K562 (cell line): ENCODE measurements at regions not wholly inside any gene's neighbourhood (a gene's known extent, or its start where the extent isn't known, plus 50 kb on each side); places are given as distances from the start of the nearest gene placed in this dataset.

ENCODE experiments used
- ATAC-seq: fragments of 200-7000 bp; cut with Tn5 transposase; 3 replicates; pipeline ENCODE4 v1.9.1; 2020; ENCODE audit warnings: moderate library complexity
- BruUV-seq: library from RNA; stranded (reverse); fragments of 400-500 nt; replicated peaks from 2 replicates; lab custom pipeline; 2021; lab: Mats Ljungman, UMichigan
- CTCF ChIA-PET: fragments of 300-600 bp; formaldehyde crosslinking; extraction: SDS; loops from one replicate; lab custom pipeline; 2021; ENCODE audit warnings: low intra/inter-chr PET ratio; lab: Yijun Ruan, JAX
- POLR2A ChIA-PET: fragments of 300-600, 350-650 bp; sonication (Branson Sonifier 250); formaldehyde crosslinking; extraction: SDS; loops from one replicate; lab custom pipeline; 2021; ENCODE audit warnings: antibody characterized with exemption, inconsistent platforms; lab: Yijun Ruan, JAX
- DNase-seq, 4 experiments: peaks; one replicate each; pipeline versions ENCODE4 v3.0.0 to v3.0.0-alpha.2; 2011 to 2018; ENCODE audit warnings: low spot score in 3 of 4, mixed read lengths in 3 of 4; ENCODE audit errors: extremely low read depth in 1 of 4
- FAIRE-seq: peaks from 2 replicates; lab custom pipeline; 2011; peaks lifted over from hg19 to GRCh38; lab: Jason Lieb, UNC
- H2AFZ ChIP-seq: 2 replicates; pipeline ENCODE4 v1.6.0; 2011; ENCODE audit warnings: low read depth, low read length, control low read depth, inconsistent platforms
- H3K27ac ChIP-seq: fragments of 200-600 bp; 3 replicates; pipeline ENCODE4 v1.8.0; 2011; ENCODE audit warnings: low read depth, mild to moderate bottlenecking, control low read depth, inconsistent platforms, low read length, moderate library complexity, mixed read lengths; ENCODE audit errors: extremely low read depth
- H3K27me3 ChIP-seq, 2 experiments: fragments of 300-600 bp in 1 of 2; 2 replicates in 1 of 2; 3 replicates in 1 of 2; pipeline versions ENCODE4 v1.6.0 to v1.8.0; 2011; ENCODE audit warnings: inconsistent platforms in 2 of 2, low read length in 2 of 2, mild to moderate bottlenecking in 1 of 2, mixed read lengths in 1 of 2, moderate library complexity in 1 of 2; ENCODE audit not compliant: control insufficient read depth in 2 of 2, insufficient read depth in 2 of 2
- H3K36me3 ChIP-seq: fragments of 300-600 bp; 3 replicates; pipeline ENCODE4 v1.8.0; 2011; ENCODE audit warnings: mild to moderate bottlenecking, low read length, inconsistent platforms; ENCODE audit not compliant: control insufficient read depth, insufficient read depth
- H3K4me1 ChIP-seq, 2 experiments: fragments of 200-600 bp in 1 of 2; replicated peaks in 1 of 2; 2 replicates in 1 of 2; 3 replicates in 1 of 2; pipeline versions ENCODE4 v1.5.1 to v1.8.0; 2011; ENCODE audit warnings: inconsistent platforms in 2 of 2, low read length in 2 of 2, mild to moderate bottlenecking in 1 of 2, mixed read lengths in 1 of 2, moderate library complexity in 1 of 2; ENCODE audit not compliant: control insufficient read depth in 2 of 2, insufficient read depth in 2 of 2
- H3K4me2 ChIP-seq: 2 replicates; pipeline ENCODE4 v1.6.1; 2011; ENCODE audit warnings: low read length, control low read depth, inconsistent platforms, mixed read lengths; ENCODE audit not compliant: insufficient read depth
- H3K4me3 ChIP-seq: fragments of 200-600 bp; sonication (generic), shearing (Covaris generic); 2 replicates; pipeline ENCODE4 v1.5.1; 2016; ENCODE audit warnings: control low read depth, inconsistent platforms
- H3K79me2 ChIP-seq: fragments of 200-600 bp; 3 replicates; pipeline ENCODE4 v1.8.0; 2011; ENCODE audit warnings: low read length, inconsistent platforms; ENCODE audit not compliant: control insufficient read depth, insufficient read depth
- H3K9ac ChIP-seq, 2 experiments: 2 replicates each; pipeline versions ENCODE4 v1.6.0 to v1.6.1; 2011; ENCODE audit warnings: low read depth in 2 of 2, low read length in 2 of 2, control low read depth in 1 of 2, inconsistent platforms in 1 of 2, mild to moderate bottlenecking in 1 of 2, mixed read lengths in 1 of 2; ENCODE audit not compliant: insufficient read depth in 1 of 2
- H3K9me1 ChIP-seq: one replicate; pipeline ENCODE4 v1.6.0; 2011; ENCODE audit warnings: inconsistent platforms, mild to moderate bottlenecking, low read length, moderate library complexity; ENCODE audit not compliant: control insufficient read depth, insufficient read depth
- H3K9me3 ChIP-seq: replicated peaks from 2 replicates; pipeline ENCODE4 v1.5.1; 2011; ENCODE audit warnings: low read depth, low read length, inconsistent platforms; ENCODE audit not compliant: control insufficient read depth, insufficient read depth
- H4K20me1 ChIP-seq: replicated peaks from 2 replicates; pipeline ENCODE4 v1.6.1; 2011; ENCODE audit warnings: low read length, inconsistent platforms, mixed read lengths; ENCODE audit not compliant: control insufficient read depth, insufficient read depth
- ARID3A ChIP-seq: IDR thresholded peaks from 2 replicates; pipeline ENCODE4 v1.6.1; 2012; ENCODE audit warnings: low read depth, low read length, improper control_type of control experiment, borderline replicate concordance
- ATF7 ChIP-seq: fragments of 450-650 bp; IDR thresholded peaks from 2 replicates; pipeline ENCODE4 v1.7.1; 2014; ENCODE audit warnings: mild to moderate bottlenecking, moderate library complexity
- ELK1 ChIP-seq: sonication (generic); formaldehyde crosslinking; IDR thresholded peaks from 2 replicates; pipeline ENCODE4 v1.8.1; 2022; ENCODE audit warnings: missing genetic modification reagents
- FOXO4 ChIP-seq: fragments of 450-650 bp; formaldehyde crosslinking; IDR thresholded peaks from 2 replicates; pipeline ENCODE4 v1.4.0; 2020; ENCODE audit warnings: mild to moderate bottlenecking, moderate library complexity
- HDAC6 ChIP-seq: IDR thresholded peaks from 2 replicates; pipeline ENCODE4 v1.6.1; 2012; ENCODE audit warnings: low read depth, mild to moderate bottlenecking, control low read depth, inconsistent platforms, low read length, moderate library complexity
- MEF2D ChIP-seq: conservative IDR thresholded peaks from 2 replicates; pipeline ENCODE4 v1.6.1; 2016; ENCODE audit warnings: low read depth, missing genetic modification characterization, missing compliant biosample characterization
- PTTG1 ChIP-seq: fragments of 450-650 bp; IDR thresholded peaks from 2 replicates; pipeline ENCODE4 v1.6.1; 2016; ENCODE audit warnings: low read depth, mild to moderate bottlenecking, missing genetic modification characterization, missing compliant biosample characterization
- RFX1 ChIP-seq: fragments of 450-650 bp; IDR thresholded peaks from 2 replicates; pipeline ENCODE4 v1.6.1; 2016; ENCODE audit warnings: mild to moderate bottlenecking, moderate library complexity
- SRSF3 ChIP-seq: fragments of 200-400 bp; formaldehyde crosslinking; IDR thresholded peaks from 2 replicates; pipeline ENCODE4 v1.6.1; 2016; ENCODE audit warnings: mild to moderate bottlenecking, low read length, moderate library complexity; ENCODE audit not compliant: insufficient read depth
- ZBTB11 ChIP-seq, 3 experiments: fragments of 200-800 bp in 1 of 3; fragments of 250-450 bp in 1 of 3; fragments of 450-650 bp in 1 of 3; sonication (Bioruptor Pico) in 1 of 3; sonication (Bioruptor generic) in 1 of 3; formaldehyde crosslinking in 1 of 3; IDR thresholded peaks; 2 replicates each; pipeline versions ENCODE4 v1.6.1 to v1.8.0; 2016 to 2022; ENCODE audit warnings: mild to moderate bottlenecking in 2 of 3, missing genetic modification characterization in 2 of 3, missing compliant biosample characterization in 1 of 3, moderate library complexity in 1 of 3
- ZBTB5 ChIP-seq: fragments of 450-650 bp; IDR thresholded peaks from 2 replicates; pipeline ENCODE4 v1.6.1; 2017; ENCODE audit warnings: antibody characterized with exemption
- ZNF184 ChIP-seq: sonication (generic); formaldehyde crosslinking; IDR thresholded peaks from 2 replicates; pipeline ENCODE4 v1.5.0; 2020; ENCODE audit warnings: missing genetic modification reagents
- ZNF75A ChIP-seq: fragments of 450-650 bp; formaldehyde crosslinking; IDR thresholded peaks from 2 replicates; pipeline ENCODE4 v1.4.0; 2020; ENCODE audit warnings: mild to moderate bottlenecking
- WGBS: fragments of 100-300 bp; shearing (Covaris generic); methylation state at CpG from one replicate; pipeline ENCODE4 v1.1.6; 2016; ENCODE audit warnings: low coverage, mixed read lengths; ENCODE audit not compliant: insufficient coverage; ENCODE audit errors: missing lambda C conversion rate; 5-methylcytosine and 5-hydroxymethylcytosine counted together
- in situ Hi-C: fragments of 300-500 bp; cut with MboI; formaldehyde crosslinking; loops from 4 replicates; pipeline ENCODE4 v1.15.0; 2018; ENCODE audit warnings: inconsistent platforms, mixed read lengths
- intact Hi-C: fragments of 100-400 bp; cut with micrococcal nuclease; formaldehyde crosslinking; loops from 2 replicates; pipeline ENCODE4 v1.14.2; 2022

- Histone ChIP-seq H3K9ac (no peak overlapping the region), H3K4me3 (no peak overlapping the region), H3K9me3 (no peaks in the 10 kb centered on the region; the same call in 1 of the 2 replicates), H3K36me3 (no peaks in the 10 kb centered on the region), H3K4me2 (no peak overlapping the region), H3K9me1 (no peaks in the 10 kb centered on the region), H3K79me2 (no peaks in the 10 kb centered on the region), H3K4me1 (no peaks in the 10 kb centered on the region), H3K27me3 (peaks cover 8 to 35% of the 10 kb centered on the region in 2 experiments; a peak in 3 of 5 replicates), H4K20me1 (no peaks in the 10 kb centered on the region), H3K27ac (no peak overlapping the region), H2AFZ (no peak overlapping the region)
- no TSS peak for BruUV-seq
- POLR2A ChIA-PET = no interaction called here
- DNase-seq (no peak), FAIRE-seq (no peak), ATAC-seq (no peak)
- CTCF ChIA-PET = no interaction called here
- intact Hi-C loops = no loop called here
- WGBS = 1% methylated on average over 14 of the region's 14 CpGs
- in situ Hi-C loops = no loop called here
- TF ChIP-seq SRSF3 (no peak), HDAC6 (no peak), PTTG1 (tag) (no peak), ELK1 (no peak), ZNF75A (CRISPR knock-in tag) (no peak), ZNF184 (no peak), ATF7 (no peak), MEF2D (tag) (no peak), FOXO4 (CRISPR knock-in tag) (no peak), ZBTB11 (CRISPR knock-in tag; IDR thresholded peaks at IDR 0.05) (no peak), RFX1 (no peak), ZBTB5 (no peak), ARID3A (no peak)
Measured at GRCh38 chr1:2951856-2952255, 69.4 kb upstream of the ACTRT2 start.
